ENCODE measurements at regions not wholly inside any gene's neighbourhood (a gene's known extent, or its start where the extent isn't known, plus 50 kb on each side); places are given as distances from the start of the nearest gene placed in this dataset.

DNA sequence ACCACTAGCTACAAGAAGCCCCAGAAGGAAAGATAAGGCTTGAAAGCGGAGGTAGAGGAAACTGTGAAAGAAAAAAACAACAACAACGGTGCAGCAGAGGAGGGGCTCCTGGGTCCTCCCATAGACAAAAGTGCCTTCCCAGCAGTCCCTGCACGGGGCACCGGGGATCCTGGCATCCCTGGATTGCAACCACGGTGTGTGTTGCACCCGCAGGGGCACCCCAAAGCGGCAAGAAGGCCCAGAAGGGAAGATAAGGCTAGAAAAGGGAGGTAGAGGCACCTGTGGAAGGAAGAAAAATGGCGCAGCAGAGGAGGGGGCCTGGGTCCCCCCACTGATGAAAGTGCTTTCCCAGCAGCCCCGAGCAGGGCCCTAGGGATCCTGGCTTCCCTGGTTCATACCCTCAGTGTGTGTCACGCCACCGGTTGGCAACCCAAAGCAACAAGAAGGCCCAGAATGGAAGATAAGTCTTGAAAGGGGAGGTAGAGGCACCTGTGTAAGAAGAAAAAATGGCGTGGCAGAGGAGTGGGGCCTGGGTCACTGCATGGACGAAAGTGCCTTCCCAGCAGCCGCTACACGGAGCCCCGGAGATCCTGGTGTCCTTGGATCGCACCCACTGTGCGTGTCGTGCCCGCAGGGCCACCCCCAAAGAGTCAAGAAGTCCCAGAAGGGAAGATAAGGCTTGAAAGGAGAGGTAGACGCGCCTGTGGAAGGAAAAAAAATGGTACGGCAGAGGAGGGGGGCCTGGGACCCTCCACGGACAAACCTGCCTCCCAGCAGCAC, 281.0 kb downstream of the ALG10 start:
- no peaks in the 10 kb centered on the region for H3K79me2 ChIP-seq (ENCODE audit: insufficient read depth)
- no peak overlapping the region for H3K9ac ChIP-seq
- peaks cover 91% of the 10 kb centered on the region for H3K27me3 ChIP-seq (ENCODE audit: insufficient read depth)
- no peak for DNase-seq
- no peaks in the 10 kb centered on the region for H3K4me1 ChIP-seq (ENCODE audit: control insufficient read depth in 1 of 2, insufficient read depth in 2 of 2, low read depth in 1 of 2, low read length in 1 of 2)
- ChIA-PET CTCF (no interaction called here), POLR2A (no interaction called here)
- H3K36me3 ChIP-seq (replicated peaks in 1 of 2; ENCODE audit: control insufficient read depth in 1 of 2, insufficient read depth in 2 of 2, low read length in 1 of 2) = no peaks in the 10 kb centered on the region
- 13% methylated on average over 21 of the region's 24 CpGs for WGBS (ENCODE audit: low lambda C conversion rate)
- H3K4me2 ChIP-seq = no peak overlapping the region
- H3K27ac ChIP-seq (ENCODE audit: low read depth in 2 of 2, low read length in 1 of 2) = no peak overlapping the region
- H3F3A ChIP-seq (replicated peaks; ENCODE audit: insufficient read depth) = no peaks in the 10 kb centered on the region
- H3K9me3 ChIP-seq = no peaks in the 10 kb centered on the region
- no peak overlapping the region for H2AFZ ChIP-seq (ENCODE audit: low read depth)
- no peak overlapping the region for H3K4me3 ChIP-seq (ENCODE audit: low read depth in 2 of 2, low read length in 1 of 2)
- no peaks in the 10 kb centered on the region for H3K9me2 ChIP-seq
- TF ChIP-seq YY1 (IDR thresholded peaks at IDR 0.05; ENCODE audit: low read depth) (no peak), GATA2 (CRISPR knock-in tag; IDR thresholded peaks at IDR 0.05) (no peak), RCOR1 (IDR thresholded peaks at IDR 0.05; ENCODE audit: low read length) (no peak), NRF1 (IDR thresholded peaks at IDR 0.05; ENCODE audit: low read depth, low read length) (no peak)
- TF ChIP-seq, protein P1, sequence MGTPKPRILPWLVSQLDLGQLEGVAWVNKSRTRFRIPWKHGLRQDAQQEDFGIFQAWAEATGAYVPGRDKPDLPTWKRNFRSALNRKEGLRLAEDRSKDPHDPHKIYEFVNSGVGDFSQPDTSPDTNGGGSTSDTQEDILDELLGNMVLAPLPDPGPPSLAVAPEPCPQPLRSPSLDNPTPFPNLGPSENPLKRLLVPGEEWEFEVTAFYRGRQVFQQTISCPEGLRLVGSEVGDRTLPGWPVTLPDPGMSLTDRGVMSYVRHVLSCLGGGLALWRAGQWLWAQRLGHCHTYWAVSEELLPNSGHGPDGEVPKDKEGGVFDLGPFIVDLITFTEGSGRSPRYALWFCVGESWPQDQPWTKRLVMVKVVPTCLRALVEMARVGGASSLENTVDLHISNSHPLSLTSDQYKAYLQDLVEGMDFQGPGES (IDR thresholded peaks at IDR 0.05; ENCODE audit: low read depth, low read length) = no peak
- TF ChIP-seq, protein P2, sequence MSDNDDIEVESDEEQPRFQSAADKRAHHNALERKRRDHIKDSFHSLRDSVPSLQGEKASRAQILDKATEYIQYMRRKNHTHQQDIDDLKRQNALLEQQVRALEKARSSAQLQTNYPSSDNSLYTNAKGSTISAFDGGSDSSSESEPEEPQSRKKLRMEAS (IDR thresholded peaks at IDR 0.05; ENCODE audit: low read depth) = no peak
- TF ChIP-seq, protein P3, sequence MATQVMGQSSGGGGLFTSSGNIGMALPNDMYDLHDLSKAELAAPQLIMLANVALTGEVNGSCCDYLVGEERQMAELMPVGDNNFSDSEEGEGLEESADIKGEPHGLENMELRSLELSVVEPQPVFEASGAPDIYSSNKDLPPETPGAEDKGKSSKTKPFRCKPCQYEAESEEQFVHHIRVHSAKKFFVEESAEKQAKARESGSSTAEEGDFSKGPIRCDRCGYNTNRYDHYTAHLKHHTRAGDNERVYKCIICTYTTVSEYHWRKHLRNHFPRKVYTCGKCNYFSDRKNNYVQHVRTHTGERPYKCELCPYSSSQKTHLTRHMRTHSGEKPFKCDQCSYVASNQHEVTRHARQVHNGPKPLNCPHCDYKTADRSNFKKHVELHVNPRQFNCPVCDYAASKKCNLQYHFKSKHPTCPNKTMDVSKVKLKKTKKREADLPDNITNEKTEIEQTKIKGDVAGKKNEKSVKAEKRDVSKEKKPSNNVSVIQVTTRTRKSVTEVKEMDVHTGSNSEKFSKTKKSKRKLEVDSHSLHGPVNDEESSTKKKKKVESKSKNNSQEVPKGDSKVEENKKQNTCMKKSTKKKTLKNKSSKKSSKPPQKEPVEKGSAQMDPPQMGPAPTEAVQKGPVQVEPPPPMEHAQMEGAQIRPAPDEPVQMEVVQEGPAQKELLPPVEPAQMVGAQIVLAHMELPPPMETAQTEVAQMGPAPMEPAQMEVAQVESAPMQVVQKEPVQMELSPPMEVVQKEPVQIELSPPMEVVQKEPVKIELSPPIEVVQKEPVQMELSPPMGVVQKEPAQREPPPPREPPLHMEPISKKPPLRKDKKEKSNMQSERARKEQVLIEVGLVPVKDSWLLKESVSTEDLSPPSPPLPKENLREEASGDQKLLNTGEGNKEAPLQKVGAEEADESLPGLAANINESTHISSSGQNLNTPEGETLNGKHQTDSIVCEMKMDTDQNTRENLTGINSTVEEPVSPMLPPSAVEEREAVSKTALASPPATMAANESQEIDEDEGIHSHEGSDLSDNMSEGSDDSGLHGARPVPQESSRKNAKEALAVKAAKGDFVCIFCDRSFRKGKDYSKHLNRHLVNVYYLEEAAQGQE (IDR thresholded peaks at IDR 0.05; ENCODE audit: low read depth, low read length) = no peak
- H4K20me1 ChIP-seq (ENCODE audit: insufficient read depth) = no peaks in the 10 kb centered on the region

DNA sequence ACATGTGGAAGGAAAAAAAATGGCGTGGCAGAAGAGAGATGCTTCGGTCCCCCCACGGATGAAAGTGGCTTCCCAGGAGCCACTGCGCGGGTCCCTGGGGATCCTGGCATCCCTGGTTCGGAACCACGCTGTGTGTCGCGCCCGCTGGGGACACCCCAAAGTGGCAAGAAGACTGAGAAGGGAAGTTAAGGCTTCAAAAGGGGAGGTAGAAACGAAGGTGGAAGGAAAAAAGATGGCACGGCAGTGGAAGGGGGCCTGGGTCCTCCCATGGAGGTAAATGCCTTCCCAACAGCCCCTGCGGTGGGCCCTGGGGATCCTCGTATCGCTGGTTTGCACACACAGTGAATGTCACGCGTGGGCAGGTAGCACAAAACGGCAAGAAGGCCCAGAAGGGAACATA, 281.7 kb downstream of the ALG10 start:
- WGBS (ENCODE audit: low lambda C conversion rate) = 3% methylated on average over 18 of the region's 18 CpGs
- Histone ChIP-seq H3K9ac (no peak overlapping the region), H3K36me3 (replicated peaks in 1 of 2; ENCODE audit: control insufficient read depth in 1 of 2, insufficient read depth in 2 of 2, low read length in 1 of 2) (no peaks in the 10 kb centered on the region), H3K27ac (ENCODE audit: low read depth in 2 of 2, low read length in 1 of 2) (no peak overlapping the region), H3K4me2 (no peak overlapping the region), H3K4me1 (ENCODE audit: control insufficient read depth in 1 of 2, insufficient read depth in 2 of 2, low read depth in 1 of 2, low read length in 1 of 2) (no peaks in the 10 kb centered on the region), H2AFZ (ENCODE audit: low read depth) (no peak overlapping the region), H4K20me1 (ENCODE audit: insufficient read depth) (no peaks in the 10 kb centered on the region), H3K9me3 (no peaks in the 10 kb centered on the region), H3K79me2 (ENCODE audit: insufficient read depth) (no peaks in the 10 kb centered on the region), H3K9me2 (no peaks in the 10 kb centered on the region), H3F3A (replicated peaks; ENCODE audit: insufficient read depth) (no peaks in the 10 kb centered on the region), H3K27me3 (ENCODE audit: insufficient read depth) (peaks cover 90% of the 10 kb centered on the region), H3K4me3 (ENCODE audit: low read depth in 2 of 2, low read length in 1 of 2) (no peak overlapping the region)
- POLR2A ChIA-PET = no interaction called here
- CTCF ChIA-PET = no interaction called here
- no peak for DNase-seq
- TF ChIP-seq MXI1 (IDR thresholded peaks at IDR 0.05; ENCODE audit: low read depth, low read length) = no peak
- TF ChIP-seq, protein P3 (IDR thresholded peaks at IDR 0.05; ENCODE audit: low read depth, low read length) = no peak
- TF ChIP-seq, protein P4, sequence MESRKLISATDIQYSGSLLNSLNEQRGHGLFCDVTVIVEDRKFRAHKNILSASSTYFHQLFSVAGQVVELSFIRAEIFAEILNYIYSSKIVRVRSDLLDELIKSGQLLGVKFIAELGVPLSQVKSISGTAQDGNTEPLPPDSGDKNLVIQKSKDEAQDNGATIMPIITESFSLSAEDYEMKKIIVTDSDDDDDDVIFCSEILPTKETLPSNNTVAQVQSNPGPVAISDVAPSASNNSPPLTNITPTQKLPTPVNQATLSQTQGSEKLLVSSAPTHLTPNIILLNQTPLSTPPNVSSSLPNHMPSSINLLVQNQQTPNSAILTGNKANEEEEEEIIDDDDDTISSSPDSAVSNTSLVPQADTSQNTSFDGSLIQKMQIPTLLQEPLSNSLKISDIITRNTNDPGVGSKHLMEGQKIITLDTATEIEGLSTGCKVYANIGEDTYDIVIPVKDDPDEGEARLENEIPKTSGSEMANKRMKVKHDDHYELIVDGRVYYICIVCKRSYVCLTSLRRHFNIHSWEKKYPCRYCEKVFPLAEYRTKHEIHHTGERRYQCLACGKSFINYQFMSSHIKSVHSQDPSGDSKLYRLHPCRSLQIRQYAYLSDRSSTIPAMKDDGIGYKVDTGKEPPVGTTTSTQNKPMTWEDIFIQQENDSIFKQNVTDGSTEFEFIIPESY (IDR thresholded peaks at IDR 0.05; ENCODE audit: borderline replicate concordance, low read depth) = no peak
- no peak for TF ChIP-seq RCOR1 (IDR thresholded peaks at IDR 0.05; ENCODE audit: low read length)
- TF ChIP-seq ELF1 (IDR thresholded peaks at IDR 0.05) = no peak
- no peak for TF ChIP-seq EZH2phosphoT487 (IDR thresholded peaks at IDR 0.05; ENCODE audit: borderline replicate concordance, low read depth)
- no peak for TF ChIP-seq SMC3 (IDR thresholded peaks at IDR 0.05; ENCODE audit: low read depth, low read length)
